GM12892 (cell line): ENCODE measurements at regions not wholly inside any gene's neighbourhood (a gene's known extent, or its start where the extent isn't known, plus 50 kb on each side); places are given as distances from the start of the nearest gene placed in this dataset.

ENCODE experiments used
- POLR2A ChIP-seq: IDR thresholded peaks from 2 replicates; pipeline ENCODE4 v1.6.1; 2011; ENCODE audit warnings: low read depth, low read length, control low read depth
- TAF1 ChIP-seq: IDR thresholded peaks from 2 replicates; pipeline ENCODE4 v1.6.1; 2011; ENCODE audit warnings: low read depth, mild to moderate bottlenecking, control low read depth, low read length, borderline replicate concordance

DNA sequence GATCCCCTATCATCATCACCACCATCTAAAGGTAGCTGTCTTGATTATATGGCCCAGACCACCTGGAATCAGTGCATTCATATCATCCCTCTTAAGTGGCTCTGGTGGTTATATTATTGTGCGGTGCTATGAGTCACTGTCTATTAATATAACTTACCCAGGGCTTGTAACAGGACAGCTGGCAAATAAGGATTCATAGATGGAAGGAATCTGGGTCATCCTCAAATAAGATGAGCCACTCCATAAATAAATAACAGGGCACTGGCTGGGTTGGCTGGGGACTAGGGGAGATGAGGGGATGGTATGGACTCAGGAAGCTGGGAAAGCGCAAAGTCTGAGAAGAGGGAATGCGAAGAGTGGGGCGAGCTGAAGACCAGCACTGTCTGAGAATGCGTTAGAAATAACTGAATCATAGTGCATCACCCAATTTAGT, 216.1 kb downstream of the NUAK1 start:
- TF ChIP-seq POLR2A (no peak), TAF1 (no peak)
